Pancreas (tissue), 10 donors: ENCODE measurements at regions not wholly inside any gene's neighbourhood (a gene's known extent, or its start where the extent isn't known, plus 50 kb on each side); places are given as distances from the start of the nearest gene placed in this dataset.

ENCODE experiments used
- ATAC-seq, 4 donors: fragments of 200-7000 bp; cut with Tn5 transposase; one replicate each; pipeline versions ENCODE4 v1.8.0 to v1.9.1; 2020; ENCODE audit warnings: mild to moderate bottlenecking in 4 of 4, moderate library complexity in 4 of 4
- DNase-seq, 6 donors: peaks; one replicate each; pipeline ENCODE4 v3.0.0-alpha.2; 2020
- FAIRE-seq: peaks from 2 replicates; lab custom pipeline; 2012; peaks lifted over from hg19 to GRCh38; lab: Jason Lieb, UNC
- H3K27ac ChIP-seq, 4 donors: fragments of 200-600 bp; sonication (generic); 1 replicate in 3 of 4; 2 replicates in 1 of 4; pipeline versions ENCODE4 v1.5.0 to v1.8.0; 2020
- H3K27me3 ChIP-seq, 4 donors: fragments of 200-600 bp; one replicate each; pipeline ENCODE4 v1.8.0; 2021
- H3K36me3 ChIP-seq, 3 donors: fragments of 200-600 bp; sonication (generic) in 1 of 3; one replicate each; pipeline versions ENCODE4 v1.5.0 to v1.8.0; 2020 to 2021
- H3K4me1 ChIP-seq, 3 donors: fragments of 200-600 bp; one replicate each; pipeline ENCODE4 v1.8.0; 2021
- H3K4me3 ChIP-seq, 4 donors: fragments of 200-600 bp; sonication (generic) in 2 of 4; one replicate each; pipeline versions ENCODE4 v1.5.0 to v1.8.0; 2020 to 2021
- H3K9me3 ChIP-seq, 4 donors: fragments of 200-600 bp; one replicate each; pipeline ENCODE4 v1.8.0; 2021
- CTCF ChIP-seq, 4 donors: fragments of 200-600 bp; sonication (generic) in 3 of 4; IDR thresholded peaks; one replicate each; pipeline versions ENCODE4 v1.5.0 to v1.8.0; 2021; ENCODE audit warnings: antibody characterized with exemption in 4 of 4
- WGBS, 2 donors: extraction: QIAGEN DNeasy Blood & Tissue Kit; methylation state at CpG; one replicate each; pipeline ENCODE4 v1.1.7; 2013; 5-methylcytosine and 5-hydroxymethylcytosine counted together
- intact Hi-C, 3 donors: fragments of 100-400 bp; cut with DNase I; formaldehyde crosslinking; loops; one replicate each; pipeline versions ENCODE4 v1.11.1 to v1.14.2; 2022
- donor health status: healthy with polysubstance abuse.
- donor health status: DM: no; HTN: no; CAD: no; lungs with moderate emphysema.
- donor health status: DM: no; HTN: no; CAD: no.
- donor health status: control.
- donor health status: control.
- donor health status: Bipolar disorder and iron deficiency.
- donor health status: DM: yes; HTN: yes; CAD: no.
- donor health status: DM: no; HTN: no; CAD: no.
- donor health status: DM: no; HTN: no; CAD: no.
- donor health status: DM: yes; HTN: yes; CAD: no.

- no peak overlapping the region for H3K27ac ChIP-seq
Observed at GRCh38 chr13:38514575-38514974, 164.9 kb downstream of the UFM1 start.

GRCh38 chr13:38518328-38518727, 168.5 kb upstream of the FREM2 start:
- H3K36me3 ChIP-seq: no peaks in the 10 kb centered on the region
- TF ChIP-seq CTCF (IDR thresholded peaks at IDR 0.05): no peak
- H3K27ac ChIP-seq: no peak overlapping the region
- intact Hi-C loops: no loop called here
- DNase-seq (no peak), ATAC-seq (no peak), FAIRE-seq (no peak)
- WGBS, 2 donors: 76 to 77% methylated on average over 4 of the region's 4 CpGs
- no peaks in the 10 kb centered on the region for H3K9me3 ChIP-seq
- no peak overlapping the region for H3K4me3 ChIP-seq
- H3K4me1 ChIP-seq: no peaks in the 10 kb centered on the region
- H3K27me3 ChIP-seq: no peaks in the 10 kb centered on the region

More at GRCh38 chr13:38514575-38514974, 164.9 kb downstream of the UFM1 start:
- intact Hi-C loops: no loop called here
- no peak overlapping the region for H3K4me3 ChIP-seq
- H3K36me3 ChIP-seq: no peaks in the 10 kb centered on the region
- no peaks in the 10 kb centered on the region for H3K4me1 ChIP-seq
- 61 to 83% methylated on average over 1 of the region's 1 CpG for WGBS, 2 donors
- DNase-seq (no peak), FAIRE-seq (no peak), ATAC-seq (no peak)
- TF ChIP-seq CTCF (IDR thresholded peaks at IDR 0.05): no peak
- no peaks in the 10 kb centered on the region for H3K27me3 ChIP-seq
- no peaks in the 10 kb centered on the region for H3K9me3 ChIP-seq

- H3K4me1 ChIP-seq: no peaks in the 10 kb centered on the region
- ATAC-seq: no peak
- FAIRE-seq: no peak
- 59 to 71% methylated on average over 6 of the region's 6 CpGs for WGBS, 2 donors
- intact Hi-C loops: no loop called here
- no peak overlapping the region for H3K27ac ChIP-seq
- H3K4me3 ChIP-seq: no peak overlapping the region
- no peaks in the 10 kb centered on the region for H3K27me3 ChIP-seq
- H3K36me3 ChIP-seq: no peaks in the 10 kb centered on the region
- no peak for DNase-seq
- no peaks in the 10 kb centered on the region for H3K9me3 ChIP-seq
- no peak for TF ChIP-seq CTCF (IDR thresholded peaks at IDR 0.05)
Observed at GRCh38 chr13:38519229-38519911, 167.5 kb upstream of the FREM2 start.

- intact Hi-C loops: no loop called here
- Histone ChIP-seq H3K27me3 (no peaks in the 10 kb centered on the region), H3K4me3 (no peak overlapping the region), H3K36me3 (no peaks in the 10 kb centered on the region), H3K4me1 (no peaks in the 10 kb centered on the region), H3K9me3 (no peaks in the 10 kb centered on the region), H3K27ac (no peak overlapping the region)
- TF ChIP-seq CTCF (IDR thresholded peaks at IDR 0.05): no peak
- no peak for DNase-seq
- FAIRE-seq: no peak
- ATAC-seq: no peak
- 65 to 72% methylated on average over 5 of the region's 5 CpGs for WGBS, 2 donors
Observed at GRCh38 chr13:38520041-38520440, 166.8 kb upstream of the FREM2 start.

GRCh38 chr13:38527140-38527539, 159.7 kb upstream of the FREM2 start:
- no peaks in the 10 kb centered on the region for H3K36me3 ChIP-seq
- intact Hi-C loops: no loop called here
- H3K4me1 ChIP-seq: no peaks in the 10 kb centered on the region
- no peaks in the 10 kb centered on the region for H3K9me3 ChIP-seq
- H3K4me3 ChIP-seq: no peak overlapping the region
- H3K27me3 ChIP-seq: no peaks in the 10 kb centered on the region
- no peak for TF ChIP-seq CTCF (IDR thresholded peaks at IDR 0.05)
- 57 to 65% methylated on average over 5 of the region's 5 CpGs for WGBS, 2 donors
- DNase-seq (no peak), FAIRE-seq (no peak), ATAC-seq (no peak)
- no peak overlapping the region for H3K27ac ChIP-seq
